GM18861 (cell line): ENCODE measurements at regions not wholly inside any gene's neighbourhood (a gene's known extent, or its start where the extent isn't known, plus 50 kb on each side); places are given as distances from the start of the nearest gene placed in this dataset.
"Not testable (repeated sequence)": the region's sequence is repeated elsewhere in the genome, so short reads cannot be mapped to it uniquely, and the experiment has no call there.

Experiments used
- ATAC-seq: cut with Tn5 transposase; IDR thresholded peaks from one replicate; pipeline ENCODE4 v1.9.1; 2021; ENCODE audit not compliant: unreplicated experiment

DNA sequence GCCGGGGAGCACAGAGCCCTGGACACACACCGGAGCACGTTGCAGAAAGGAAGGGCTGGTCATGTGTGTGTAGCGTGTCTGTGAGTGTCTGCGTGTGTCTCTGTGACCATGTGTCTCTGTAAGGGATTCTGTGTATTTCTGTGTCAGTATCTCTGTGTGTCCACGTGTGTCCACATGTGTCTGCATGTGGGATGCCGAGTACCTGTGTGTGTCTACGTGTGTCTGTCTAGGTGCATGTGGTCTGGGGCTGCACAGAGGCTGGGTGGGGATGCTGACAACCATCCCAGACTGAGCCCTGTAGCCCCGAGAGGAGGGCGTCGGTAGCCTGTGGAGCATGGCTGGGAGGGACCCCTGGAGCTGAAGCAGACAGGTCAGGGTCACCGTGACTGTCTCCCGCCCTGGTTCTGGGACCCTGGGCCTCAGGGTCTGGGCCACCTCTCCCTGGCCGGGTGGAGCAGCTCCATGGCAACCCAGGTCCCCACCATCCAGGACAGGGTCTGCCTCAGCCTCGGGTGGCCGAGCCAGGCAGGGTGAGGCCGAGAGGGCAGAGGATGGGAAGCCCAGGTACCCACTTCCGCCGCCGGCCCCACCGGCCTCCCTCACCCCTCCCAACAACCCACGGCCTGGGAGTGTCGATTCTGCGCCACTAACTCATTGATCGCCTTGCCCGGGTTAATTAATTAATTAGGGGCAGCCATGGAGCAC is 122.7 kb downstream of the FAM53A start:
- ATAC-seq: no peak

DNA sequence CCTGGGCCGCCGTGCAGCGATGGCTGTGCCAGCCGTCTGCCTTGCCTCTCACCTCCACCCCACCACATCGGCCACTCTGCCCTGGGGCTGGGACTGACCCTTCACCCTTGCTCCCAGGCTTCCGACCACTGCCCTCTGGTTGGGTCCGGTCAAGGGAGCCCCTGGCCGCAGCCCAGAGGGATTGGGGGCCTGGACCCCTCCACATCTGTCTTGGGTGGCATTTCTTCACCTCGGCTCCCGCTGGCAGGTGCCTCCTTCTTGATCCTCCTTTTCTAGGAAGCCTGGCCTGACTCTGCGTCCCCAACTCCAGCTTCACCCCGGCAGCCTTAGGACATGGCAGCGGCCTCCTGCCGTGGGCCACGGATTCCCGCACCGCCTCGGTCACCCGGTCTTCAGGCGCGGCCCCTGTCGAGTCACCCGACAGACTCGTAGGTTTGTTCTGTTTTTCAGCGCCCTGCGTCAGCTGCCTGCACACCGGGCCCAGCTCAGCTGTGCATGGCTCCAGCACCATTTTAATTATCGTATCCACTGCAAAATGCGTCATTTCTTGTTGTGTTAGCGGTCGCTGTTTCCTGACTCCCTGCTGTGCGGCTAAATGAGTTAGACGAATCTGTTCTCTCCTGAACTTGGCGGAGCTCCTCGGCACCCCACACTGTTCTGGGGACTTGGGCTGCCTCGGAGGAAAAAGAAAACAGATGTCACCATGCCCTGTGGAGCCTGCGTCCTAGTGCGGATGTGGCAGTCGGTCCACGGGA is 124.0 kb downstream of the FAM53A start:
- ATAC-seq: no peak

DNA sequence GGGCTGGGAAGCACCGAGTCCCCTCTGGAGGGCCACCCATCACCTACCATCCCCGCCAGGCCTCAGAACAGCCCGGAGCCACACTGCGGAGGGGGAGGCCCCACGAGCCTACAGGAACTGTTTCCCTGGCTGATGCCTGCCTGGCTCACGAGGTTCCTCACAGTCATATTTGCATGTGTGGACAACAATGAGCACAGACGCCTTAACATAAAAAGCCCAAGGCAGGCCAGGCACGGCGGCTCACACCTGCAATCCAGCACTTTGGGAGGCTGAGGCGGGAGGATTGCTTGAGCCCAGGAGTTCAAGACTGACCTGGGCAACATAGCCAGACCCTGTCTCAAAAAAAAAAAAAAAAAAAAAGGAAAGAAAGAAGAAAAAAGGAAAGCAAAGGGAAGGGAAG is 125.9 kb downstream of the FAM53A start:
- ATAC-seq: no peak

DNA sequence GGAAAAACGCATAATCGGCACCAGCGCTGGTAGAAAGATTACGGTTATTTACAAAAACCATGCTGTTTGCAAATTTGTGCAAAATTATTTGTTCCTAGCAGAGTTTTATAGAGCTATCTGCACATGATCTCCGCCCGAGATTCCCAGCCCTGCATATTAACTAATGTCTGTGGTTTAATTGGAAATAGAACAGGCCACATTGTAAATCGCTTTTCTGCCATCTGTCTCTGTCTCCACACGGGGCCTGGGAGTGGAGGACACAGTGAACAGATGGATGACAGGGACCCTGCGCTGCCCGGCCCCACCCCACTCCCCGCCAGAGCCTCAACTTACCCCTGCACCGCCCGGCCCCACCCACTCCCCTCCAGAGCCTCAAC is 126.9 kb downstream of the FAM53A start:
- ATAC-seq: no peak

DNA sequence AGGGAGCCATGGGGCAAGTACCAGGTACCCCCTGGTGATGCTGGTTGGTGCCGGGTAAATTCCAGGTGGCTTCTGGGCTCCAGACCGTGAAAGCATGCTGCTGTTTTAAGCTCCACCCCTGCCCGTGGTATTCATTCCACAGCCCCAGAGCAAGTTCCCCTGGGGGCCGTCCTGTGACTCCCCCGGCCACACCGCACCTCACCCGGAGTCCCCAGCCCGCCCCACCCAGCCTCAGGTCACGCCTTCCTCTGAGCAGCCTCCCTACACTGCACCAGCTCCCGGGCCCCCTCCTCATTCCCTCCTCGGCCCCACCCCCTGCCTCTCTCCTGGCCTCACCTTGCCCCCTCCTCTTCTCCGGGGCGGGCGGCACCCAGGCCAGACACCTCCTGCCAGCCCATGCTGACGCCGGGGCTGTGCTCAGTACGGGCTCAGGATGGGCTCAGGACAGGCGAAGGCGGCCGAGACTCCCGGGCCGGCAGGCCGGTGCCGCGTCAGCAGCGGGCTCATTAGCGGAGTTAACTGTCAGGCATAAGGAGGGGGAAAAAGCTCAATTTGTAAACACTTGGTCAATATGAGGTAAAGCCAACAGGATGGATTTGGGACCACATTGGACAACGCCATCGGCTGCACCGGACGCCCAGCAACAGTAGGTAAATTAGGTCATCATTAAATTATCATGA is 127.4 kb downstream of the FAM53A start:
- ATAC-seq: no peak

DNA sequence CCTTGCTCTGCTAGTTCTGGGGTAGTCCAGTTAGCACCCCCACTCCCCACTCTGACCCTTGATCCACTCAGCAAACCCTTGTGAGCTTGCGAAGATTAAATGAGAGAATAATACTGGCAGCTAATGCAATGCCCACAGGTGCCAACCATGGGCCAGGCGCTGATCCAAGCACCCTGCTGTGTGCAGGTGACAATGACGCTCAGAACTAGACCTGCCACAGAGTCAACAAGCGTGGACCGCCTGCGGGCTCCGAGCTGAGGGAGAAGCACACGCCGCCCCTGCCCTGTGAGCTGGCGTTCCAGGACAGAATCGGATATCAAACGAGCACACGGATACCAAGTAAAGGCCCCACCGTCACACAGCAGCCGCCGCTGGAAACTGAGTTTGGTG is 129.2 kb downstream of the FAM53A start:
- no peak for ATAC-seq

DNA sequence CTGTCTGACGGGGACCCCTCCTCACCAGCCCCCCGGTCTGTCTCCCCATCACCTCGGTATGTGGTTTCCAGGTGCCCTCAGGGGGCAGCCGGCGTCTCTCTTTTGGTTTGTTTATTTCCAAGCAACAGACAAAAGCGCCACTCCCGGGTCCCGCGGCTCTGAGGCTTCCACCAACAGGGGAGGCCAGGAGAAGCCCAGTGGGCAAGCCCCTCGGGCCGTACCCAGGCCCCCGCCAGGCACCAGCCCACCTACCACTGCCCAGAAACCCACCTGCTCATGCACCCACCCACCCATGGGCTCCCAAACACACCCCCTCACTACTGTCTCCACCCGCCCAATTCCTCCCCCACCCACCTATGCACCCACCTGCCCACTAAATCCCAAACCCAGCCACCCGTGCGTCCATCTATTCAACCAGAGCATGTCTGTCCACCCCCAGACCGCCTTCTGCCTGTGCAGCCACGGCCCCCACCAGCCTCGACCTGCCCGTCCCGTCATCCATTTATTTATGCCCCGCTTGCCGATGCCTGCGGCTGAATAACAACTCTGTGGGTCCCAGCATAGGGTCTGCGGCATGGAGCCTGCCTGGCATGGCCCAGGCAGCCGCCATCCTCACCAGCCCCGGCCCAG is 129.8 kb downstream of the FAM53A start:
- no peak for ATAC-seq

DNA sequence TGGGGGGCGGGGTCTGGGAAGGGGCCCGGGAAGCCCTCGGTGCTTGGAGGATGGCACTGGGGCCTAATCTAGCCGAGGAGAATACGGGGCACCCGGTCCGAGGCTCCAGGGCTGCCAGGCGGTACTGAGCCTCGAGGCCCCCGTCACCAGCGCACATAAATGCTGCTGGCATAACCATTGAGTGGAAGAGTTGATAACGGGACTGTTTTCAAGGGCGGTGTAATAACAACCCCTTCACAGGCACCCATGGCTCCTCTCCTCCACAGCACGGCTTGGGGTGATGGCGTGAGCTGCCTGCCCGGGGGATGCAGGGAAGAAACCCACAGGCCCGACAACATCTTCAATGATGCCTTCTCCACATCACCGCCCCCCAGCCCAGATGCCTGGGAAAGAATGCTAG is 130.7 kb downstream of the FAM53A start:
- no peak for ATAC-seq

DNA sequence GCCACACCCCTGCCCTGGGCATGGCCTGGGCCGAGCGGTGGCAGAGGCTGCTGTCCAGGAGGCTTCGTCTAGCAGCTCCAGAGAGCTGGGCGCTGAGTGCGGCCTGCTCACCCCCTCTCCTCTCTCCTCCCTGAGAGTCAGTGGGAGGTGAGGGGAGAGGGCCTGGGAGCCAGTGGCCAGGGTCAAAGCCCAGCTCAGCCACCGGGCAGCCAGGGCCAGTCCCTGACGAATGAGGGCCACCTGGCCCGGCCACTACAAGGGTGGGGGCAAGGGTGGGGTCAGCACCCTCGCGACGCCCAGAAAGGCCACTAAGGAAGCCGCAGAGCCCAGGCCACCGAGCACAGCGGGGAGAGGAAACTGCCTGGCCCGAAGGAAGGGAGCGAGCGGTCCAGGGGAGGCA is 131.7 kb downstream of the FAM53A start:
- ATAC-seq: no peak

DNA sequence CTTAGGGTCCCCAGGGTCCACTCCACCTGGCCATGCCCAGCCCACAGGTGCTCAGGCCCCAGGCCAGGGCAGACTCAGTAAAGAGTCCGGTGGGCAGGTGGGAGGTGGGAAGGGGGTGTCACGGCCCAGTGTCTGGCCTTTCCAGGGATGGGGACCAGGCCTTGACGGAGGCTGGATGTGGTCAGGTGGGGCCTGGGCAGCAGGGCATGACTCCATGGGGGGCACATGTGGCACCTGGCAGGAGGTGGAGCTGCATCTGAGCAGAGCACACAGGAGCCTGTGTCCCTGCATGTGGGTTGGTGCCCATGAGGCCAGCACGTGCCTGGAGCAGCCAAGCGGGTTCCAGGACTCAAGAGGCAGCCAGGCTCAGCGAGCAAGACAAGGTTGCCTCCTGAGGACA is 132.9 kb downstream of the FAM53A start:
- ATAC-seq: no peak

DNA sequence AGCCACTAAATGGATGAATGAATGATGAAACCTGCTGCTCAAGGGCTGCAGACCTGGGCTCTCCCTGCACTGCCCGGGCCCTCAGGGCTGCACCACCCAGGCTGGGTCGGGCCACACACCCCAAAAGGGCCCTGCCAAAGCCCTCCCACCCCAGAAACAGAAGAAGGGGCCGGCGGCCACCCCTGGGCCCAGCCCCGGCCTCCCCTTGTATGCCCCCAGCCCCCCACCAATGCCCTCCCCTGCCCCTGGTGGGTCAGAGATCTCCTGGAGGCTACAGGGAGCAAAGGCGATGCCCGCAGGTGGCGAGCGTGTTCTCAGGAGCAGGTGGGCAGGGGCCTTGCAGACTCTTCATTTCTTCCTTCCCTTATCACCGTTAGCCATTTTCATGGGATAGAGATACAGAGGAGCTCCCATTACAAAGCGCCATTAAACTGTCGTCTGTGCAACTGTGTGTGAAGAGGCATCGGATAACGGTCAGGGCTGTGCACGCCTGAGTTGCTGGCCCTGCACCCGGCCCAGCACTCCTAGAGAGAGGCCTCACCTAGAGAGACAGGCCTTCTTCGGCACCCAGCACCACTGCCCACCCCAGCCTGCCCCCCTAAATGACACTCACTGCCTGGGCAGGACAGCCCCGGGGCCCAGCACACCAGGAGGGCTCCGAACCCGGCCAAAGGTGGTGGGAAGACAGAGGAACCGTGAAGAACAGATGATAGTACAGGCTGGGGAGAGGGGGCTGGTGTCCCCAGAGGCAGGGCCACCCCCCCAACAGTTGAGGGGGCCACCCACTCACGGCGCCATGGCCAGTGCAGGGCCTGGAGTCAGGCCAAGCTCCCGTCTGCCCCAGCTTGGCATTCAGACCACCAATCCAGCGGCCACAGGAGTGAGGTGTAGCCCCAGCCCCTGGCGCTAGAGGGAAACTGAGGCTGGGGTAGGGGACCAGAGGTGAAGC is 133.7 kb downstream of the FAM53A start:
- no peak for ATAC-seq

DNA sequence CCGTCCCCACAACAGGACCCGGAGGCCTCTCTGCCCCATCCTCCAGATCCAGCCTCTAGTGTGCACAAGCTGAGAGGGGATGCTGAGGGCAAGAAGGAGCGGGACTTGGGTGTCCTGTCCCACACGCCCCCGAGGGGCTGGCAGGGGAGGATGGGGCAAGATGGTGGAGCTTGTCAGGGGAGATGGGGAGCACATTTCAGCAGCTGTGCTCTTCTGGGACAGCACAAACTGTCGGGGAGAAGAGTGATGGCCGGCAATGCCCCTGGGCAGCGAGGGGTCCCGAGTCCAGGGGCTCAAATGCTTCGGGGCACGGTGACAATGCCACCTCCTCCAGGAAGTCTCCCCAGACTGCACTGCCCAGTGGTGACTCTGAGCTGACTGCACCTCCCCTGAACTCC is 134.5 kb downstream of the FAM53A start:
- no peak for ATAC-seq

DNA sequence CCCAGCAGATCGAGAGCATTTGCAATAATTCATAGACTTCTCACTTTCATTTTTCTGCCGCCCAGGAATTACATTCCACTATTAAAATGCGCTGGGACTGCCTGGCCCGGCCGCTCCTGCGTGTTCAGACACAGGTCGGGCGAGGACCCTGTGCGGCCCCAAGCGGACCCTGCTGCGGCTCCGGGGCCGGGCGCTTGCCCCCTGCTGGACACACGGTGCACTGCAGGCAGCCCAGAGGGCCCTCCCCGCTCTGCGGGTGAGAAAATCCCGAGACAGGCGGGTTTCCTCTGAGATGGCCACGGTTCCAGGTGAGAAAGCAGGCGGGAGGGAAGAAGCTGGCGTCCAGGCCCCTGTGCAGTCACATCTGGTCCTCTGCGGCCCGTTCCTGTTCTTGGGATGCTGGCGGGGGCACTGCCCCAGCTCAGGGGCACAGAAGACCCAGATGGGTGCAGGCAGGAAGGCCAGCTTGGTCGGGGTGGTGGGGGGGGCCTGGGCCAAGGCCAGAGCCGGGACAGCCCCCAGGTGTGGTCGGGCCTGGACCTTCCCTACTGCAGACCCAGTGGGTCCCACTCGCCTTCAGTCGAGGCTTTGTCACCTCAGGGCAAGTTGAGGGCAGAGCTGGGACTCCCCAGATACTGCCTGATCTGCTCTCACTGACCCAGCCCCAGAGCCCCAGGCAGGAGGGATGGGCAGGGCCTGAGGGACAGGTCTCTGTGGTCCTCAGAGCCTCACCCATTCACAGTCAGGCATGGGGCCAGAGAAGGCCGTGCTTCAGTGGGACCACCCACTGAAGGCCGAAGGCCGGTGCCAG is 135.1 kb downstream of the FAM53A start:
- ATAC-seq: not testable (repeated sequence)

DNA sequence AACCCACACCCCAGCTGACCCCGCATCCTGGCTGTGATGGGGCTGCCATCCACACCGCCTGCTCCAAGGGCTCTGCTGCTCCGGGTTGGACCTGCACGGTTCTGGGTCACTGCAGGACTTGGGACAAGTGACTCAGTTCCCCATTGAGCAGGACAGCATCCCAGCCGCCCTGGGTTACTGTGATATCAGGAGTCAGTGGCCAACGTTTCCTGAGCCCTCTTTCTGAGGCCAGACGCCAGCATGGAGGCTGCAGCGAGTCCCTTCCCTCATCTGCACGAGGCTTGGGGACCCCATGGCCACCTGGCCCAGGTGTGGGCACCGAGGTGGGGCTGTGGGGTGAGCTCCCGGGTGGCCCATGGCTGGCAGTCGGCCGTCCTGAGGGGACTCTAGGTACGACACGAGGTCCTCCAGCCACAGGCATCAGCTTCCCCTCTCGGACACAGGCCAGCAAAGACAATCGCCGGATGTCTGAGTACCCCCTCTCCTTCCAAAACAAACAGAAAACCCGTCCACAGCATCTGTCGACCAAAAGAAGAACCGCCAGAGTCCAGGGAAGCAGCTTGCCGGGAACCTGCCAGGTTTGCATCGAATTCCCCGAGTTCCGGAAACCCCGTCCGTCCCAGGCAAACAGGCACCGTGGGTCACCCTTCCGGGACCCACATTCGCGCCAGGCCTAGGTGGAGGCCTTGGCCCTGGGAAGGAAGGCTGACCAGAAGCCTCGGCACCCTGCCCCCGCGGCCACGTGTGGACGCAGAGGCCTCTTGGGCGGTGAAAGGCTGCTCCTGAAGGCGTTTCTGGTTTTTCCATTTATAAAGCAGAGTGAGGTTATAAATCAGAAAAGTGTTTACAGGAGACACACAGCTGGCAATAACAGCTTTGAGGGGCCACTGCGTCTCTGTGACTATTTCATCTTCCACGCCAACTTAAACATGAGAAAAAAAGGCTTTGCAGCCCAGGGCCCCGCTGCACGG is 136.0 kb downstream of the FAM53A start:
- ATAC-seq: no peak

DNA sequence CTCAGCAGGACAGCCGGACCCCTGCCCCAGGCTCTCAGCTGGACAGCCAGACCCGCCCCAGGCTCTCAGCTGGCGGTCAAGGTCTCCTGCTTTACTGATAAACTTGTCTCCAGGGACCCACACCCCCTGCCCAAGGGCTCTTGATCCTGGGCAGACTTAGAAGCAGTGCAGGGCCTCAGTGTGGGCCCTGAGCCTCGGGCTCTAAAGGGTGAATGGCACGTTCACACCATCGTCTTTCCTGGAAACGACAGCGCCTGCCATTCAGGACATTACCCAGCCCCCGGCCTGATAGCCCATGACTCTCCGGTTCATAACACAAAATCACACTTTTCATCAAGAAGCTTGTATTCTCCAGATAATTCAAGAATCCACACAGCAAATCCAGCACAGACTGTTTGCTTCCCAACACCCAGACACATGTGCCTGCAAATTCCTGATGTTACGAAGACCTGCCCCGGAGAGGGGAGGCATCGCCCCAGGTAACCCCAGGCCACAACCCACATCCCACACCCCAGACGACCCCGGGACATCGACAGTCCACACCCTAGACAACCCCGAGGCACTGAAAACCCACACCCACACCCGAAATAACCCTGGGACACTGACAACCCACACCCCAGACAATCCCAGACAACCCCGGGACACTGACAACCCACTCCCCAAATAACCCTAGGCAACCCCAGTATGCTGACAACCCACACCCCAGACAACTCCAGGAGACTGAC is 136.8 kb downstream of the FAM53A start:
- no peak for ATAC-seq

DNA sequence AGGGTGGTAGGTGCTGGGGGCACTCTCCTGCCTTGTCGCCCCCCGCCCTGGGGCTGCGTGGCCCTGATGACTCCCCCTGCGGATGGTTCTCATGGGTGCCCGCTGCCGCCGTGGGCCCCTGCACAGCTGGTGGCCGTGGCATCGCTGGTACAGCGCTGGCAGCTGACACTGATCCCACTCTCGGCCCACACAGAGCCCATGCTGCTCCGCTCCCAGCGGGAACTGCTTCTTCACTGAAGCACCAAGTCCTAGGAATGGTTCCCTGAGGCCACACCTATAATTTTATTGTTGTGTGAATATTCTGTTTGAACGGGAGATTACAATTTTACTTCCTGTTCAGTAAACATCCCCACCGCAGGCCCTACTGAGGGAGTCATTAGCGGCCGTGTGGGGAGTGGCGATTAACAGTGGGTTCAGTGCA is 138.6 kb upstream of the NKX1-1 start:
- ATAC-seq: no peak

DNA sequence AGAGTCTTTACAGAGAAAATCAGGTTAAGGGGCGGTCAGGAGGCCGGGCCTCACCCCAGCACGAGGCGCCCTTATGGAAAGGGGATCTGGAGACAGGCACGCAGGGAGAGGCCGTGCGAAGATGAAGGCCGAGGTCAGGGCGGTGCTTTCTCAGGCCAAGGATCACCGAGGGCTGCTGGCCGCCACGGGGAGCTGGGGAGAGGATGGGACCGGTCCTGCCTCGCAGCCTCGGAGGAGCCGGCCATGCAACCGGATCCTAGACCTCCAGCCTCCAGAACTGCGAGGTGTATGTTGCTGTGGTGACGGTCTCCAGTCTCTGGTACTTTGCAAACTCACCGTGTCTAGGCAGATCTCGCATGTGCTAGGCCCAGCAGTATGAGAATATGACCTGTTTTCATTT is 138.2 kb upstream of the NKX1-1 start:
- not testable (repeated sequence) for ATAC-seq

DNA sequence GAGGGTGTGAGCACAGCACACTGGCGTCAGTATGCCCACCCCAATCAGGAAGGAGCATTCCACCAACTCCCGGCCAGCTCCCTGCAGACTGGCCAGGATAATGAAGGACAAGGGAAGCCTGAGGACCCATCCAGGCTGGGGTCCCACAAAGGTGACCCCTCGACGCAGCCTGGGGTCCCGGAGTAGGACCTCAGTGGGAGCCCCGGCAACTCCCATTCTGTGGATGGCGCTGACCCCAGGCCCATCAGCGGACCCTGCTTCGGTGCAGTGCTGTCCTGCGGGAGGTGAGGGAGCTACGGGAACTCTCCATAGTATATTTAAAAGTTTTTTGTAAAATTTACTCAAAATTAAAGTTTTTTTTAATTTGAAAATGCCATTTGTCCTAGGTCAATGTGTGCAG is 137.7 kb upstream of the NKX1-1 start:
- no peak for ATAC-seq
